Fibroblast of gingiva (primary cell): ENCODE measurements at regions not wholly inside any gene's neighbourhood (a gene's known extent, or its start where the extent isn't known, plus 50 kb on each side); places are given as distances from the start of the nearest gene placed in this dataset.
"Not testable (repeated sequence)": the region's sequence is repeated elsewhere in the genome, so short reads cannot be mapped to it uniquely, and the experiment has no call there.

Experiments used
- DNase-seq: peaks from one replicate; pipeline ENCODE4 v3.0.0-alpha.2; 2011; ENCODE audit warnings: low read depth

DNA sequence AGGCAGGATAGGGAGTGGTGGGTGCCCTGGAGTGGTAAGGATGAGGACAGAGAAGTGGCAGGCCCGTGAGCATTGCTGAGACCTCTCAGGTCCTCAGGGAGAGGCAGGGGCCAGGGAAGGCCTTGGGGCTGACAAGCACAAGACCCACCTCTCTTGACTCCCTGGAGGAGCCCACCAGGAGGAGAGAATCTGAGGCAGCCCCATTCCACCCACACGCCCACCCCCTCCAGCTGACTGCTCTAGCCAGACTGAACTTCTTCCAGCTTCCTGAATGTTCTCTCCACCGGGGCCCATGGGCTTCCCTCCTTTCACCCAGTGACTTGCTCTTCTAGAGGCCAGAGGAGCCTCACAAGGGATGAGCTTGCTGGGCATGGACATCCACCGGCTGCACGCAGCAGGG, 1403.0 kb downstream of the BRD1 start:
- DNase-seq: no peak

DNA sequence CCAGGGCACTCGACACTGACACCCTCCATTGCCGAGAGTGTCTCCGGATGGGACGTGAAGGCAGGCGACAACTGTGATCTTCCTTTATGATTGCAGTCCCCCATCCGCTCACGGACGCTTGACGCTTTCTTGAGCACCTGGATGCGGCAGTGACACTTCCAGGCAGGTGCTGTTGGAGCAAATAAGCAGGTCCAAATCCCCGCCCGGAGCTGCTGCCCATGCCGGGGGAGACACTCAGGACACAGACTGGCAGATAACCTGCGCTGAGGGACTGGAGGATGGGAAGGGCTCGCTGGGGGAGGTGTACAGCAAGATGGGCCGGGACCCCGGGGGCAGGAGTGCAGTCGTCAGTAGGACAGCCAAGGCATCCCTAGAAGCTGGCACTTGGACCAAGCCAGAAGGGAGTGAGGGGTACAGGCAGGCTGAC, 1403.5 kb downstream of the BRD1 start:
- no peak for DNase-seq

DNA sequence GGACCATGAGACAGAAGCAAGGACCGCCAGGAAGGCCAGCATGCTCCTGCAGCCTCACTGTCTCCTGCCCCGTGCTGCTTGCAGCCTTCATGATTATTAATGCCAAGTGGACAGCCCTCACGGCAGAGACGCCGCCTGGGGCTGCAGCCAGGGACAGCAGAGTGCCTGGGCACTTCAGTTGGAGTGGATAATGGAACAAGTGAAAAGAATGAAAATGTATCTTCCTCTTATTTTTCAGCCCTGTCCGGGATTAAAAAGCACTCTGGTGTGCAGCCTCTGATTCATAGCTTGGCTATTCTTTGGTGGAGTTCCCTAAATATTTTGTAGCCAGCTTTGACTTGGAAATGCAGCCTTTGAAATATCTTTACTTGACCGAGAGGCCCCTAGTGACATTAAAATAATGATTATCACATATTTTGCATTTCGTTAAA, 1404.2 kb downstream of the BRD1 start:
- no peak for DNase-seq

DNA sequence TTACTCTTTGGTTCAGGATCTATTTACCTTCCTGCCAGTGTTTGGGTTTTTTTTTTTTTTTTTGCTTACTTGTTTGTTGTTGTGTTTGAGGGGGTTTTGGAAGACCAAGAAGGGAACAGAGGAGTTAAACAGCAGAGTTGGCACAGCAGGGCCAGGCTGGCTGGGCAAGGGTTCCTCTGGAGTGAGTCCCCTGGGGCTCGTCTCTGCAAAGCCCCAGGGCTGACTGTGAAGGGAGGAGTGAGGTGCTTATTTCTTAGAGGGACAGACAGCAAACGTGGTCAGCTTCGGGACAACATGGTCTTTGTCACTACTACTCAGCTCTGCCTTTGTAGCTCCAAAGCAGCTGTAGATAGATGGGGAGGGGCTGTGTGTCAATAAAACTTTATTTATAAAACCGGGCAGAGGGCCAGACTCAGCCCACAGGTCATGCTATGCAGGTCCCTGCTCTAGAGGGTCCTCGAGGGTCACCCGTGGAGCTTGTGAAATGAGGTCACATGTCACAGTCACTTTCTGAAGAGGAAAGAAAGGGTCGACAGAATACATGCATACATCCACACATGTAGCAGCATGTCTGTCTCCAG, 1404.7 kb downstream of the BRD1 start:
- no peak for DNase-seq

DNA sequence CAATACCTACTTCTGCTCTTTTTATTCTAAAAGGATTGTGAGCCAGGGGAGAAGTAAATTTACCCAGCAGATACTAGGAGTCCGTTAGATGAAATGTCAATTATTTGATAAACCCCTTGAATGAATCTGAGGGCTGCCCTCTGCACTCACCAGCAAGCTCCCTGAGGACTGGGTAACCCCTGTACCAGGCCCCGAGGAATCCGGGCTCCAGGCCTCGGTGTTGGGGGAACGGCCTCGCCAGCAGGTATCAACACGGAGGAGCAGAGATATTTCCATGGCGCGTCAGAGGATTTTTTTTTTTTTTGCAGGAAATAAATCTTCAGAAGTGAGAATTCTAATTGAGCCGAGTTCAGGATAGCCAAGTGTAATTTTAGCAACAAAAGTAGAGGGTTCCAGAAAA, 1408.8 kb downstream of the BRD1 start:
- no peak for DNase-seq

DNA sequence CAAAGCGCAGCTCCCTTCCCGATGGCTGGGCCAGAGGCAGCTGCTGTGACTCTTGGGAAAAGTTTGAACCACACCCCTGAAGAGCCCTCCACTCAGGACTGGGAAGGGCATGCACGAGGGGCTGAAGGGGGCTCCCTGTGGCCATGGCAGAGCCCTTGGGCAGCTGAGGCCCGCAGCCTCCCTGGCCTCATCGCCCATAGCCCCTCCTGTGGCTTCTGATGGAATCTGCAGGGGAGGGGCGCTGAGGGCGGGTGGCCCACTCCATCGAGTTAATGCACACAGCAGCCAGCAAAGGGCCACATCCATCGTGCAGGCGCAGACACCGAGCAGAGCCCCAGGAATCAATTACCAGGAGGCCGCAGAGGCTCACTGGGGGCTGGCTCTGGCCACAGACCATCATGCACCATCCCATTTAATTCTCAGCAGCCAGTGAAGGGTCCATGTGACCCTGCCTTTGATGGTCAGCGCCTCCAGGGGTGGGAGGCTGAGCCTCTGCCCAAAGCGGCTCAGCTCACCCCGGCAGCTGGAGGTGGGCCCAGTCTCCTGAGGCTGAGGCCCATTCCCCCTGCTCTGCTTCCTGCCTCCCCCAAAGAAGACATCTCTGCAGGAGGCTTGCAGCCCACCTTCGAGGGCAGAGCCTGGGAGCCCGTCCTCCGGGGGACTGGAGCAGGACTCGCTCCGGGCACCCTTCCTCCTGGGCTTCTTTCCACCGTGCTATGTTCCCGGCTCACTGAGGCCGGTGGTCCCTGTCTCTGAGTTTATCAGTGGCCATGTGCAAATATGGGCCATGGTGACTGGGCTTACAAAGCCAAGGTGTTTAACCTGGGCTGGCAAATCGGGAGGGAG, 1410.2 kb downstream of the BRD1 start:
- no peak for DNase-seq

DNA sequence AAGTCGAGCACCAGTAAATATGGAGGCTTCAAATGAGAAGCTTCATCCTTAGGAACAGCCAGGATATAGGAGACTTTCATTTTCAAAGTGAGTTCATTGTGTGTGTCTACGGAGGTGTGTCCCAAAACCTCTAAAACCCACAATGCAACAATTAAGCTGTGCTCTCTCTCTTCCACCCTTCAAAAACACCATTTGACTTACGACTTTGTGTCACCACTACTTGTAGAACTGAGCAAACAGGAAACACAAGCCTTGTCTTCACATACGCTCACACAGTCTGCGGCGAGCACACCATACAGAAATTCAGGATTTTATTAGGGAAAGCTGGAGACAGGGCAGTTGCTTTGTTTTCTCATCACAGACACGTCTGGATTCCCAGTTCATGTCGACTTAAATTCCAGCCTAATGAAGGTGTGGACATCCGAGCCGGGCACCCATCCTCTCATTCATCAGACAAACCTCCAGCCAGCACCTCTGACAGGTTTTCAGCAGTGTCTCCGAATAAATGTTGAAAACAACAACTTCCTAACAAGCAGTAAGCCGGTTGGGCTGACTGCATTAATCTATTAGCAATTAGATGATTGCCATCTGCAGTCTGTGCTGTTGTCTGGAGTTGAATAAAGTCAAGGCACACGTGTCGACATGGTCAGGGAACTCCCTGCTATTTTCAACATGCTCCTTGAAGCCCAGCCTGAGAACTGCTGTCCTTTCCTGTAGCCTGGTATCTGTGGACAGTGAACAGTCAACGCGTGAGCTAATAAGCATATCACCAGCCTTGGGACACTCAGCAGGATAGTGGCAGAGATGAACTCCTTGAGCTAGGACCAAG, 1411.1 kb downstream of the BRD1 start:
- DNase-seq: no peak

DNA sequence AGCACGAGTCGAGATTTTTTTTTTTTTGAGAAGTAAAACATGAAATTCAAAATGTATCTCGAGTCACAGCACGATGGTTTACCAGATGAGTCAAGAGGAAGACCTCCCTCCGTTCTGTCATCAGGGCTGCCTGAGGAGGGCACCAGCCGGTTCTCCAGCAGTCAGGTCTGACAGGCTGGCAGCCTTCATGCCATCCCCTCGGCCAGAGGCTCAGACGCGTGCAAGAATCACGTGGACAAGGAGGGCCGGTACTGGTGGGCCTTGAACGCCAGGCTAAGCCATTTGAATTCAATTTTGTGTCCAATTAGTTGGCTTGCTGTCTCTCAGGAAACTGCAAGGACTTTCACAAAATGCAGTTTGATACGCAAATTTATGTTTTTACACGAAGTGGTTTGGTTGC, 1412.2 kb downstream of the BRD1 start:
- no peak for DNase-seq

DNA sequence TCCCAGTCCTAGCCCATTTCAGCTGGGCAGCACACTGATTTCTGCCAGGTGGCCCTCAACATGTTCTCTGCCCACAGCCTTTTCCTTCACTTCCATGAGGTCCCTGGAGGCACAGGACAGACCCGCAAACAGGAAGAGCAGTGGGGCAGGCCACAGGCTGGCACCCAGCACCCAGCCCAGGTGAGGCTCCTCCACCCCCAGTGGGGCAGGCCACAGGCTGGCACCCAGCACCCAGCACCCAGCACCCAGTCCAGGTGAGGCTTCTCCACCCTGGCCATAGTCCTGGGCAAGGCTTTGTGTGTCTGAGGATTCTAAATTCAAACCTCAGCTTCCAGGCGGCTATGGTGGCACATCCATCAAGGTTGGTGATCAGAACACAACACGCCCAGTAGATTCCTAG, 1413.0 kb downstream of the BRD1 start:
- DNase-seq: no peak

DNA sequence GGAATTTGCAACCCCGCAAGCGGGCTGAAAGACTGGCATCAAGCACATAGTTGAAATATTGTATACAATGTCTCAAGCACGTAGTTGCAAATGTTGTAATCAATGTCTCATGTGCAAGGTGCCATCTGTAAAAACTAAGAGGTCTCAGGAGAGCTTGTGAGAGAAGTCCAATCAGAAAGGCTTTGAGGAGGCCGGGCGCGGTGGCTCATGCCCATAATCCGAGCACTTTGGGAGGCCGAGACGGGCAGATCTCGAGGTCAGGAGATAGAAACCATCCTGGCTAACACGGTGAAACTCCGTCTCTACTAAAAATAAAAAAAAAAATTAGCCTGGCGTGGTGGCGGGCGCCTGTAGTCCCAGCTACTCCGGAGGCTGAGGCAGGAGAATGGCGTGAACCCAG, 1414.7 kb downstream of the BRD1 start:
- DNase-seq: not testable (repeated sequence)

DNA sequence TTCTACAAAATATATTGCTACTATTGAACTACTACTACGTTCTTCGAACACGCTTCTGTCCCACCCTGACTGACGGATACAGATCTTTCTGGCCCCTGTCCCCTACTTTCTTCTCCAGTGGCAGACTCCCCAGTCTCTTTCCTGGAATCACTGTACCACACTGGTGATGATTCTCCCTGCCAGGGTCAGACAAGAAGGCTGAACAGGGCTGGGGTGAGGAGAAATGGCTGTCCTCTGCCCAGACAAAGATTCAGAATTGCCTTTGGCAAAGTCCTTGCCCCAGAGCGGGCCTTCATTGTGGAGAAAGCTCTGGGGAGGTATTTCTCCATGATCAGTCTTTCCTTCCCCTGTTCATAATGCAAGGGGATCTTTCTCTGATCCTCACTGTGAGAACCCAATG, 1417.1 kb downstream of the BRD1 start:
- DNase-seq: no peak

DNA sequence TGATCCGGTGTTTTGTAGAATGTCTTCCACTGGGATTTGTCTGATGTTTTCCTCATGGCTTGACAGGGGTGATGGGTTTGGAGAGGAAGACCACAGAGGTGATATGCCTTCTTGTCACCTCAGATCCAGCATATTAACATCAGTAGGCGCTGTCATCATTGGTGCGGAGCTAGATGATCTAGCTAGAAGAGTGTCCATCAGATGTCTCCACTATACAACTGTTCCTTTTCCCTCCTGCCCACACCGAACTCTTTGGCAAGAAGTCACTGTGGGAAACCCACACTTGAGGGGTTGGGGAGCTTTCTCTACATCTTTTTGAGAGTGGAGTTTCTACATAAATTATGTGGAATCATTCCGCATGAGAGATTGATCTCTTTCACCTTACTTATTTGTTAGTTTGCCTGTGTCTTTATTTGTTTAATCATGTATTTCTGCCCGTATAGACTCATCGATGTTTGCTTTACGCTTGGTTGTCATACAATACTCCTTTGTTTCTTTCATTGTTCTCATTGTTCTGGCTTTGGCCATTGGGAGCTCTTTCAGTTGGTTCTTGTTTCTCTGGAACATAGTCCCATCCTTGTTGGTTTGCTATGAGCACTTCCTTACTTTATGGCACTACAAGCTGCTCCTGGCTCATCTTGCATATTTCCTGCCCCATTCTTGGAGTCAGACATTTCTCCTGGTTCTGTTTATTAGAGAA, 1420.3 kb downstream of the BRD1 start:
- no peak for DNase-seq

DNA sequence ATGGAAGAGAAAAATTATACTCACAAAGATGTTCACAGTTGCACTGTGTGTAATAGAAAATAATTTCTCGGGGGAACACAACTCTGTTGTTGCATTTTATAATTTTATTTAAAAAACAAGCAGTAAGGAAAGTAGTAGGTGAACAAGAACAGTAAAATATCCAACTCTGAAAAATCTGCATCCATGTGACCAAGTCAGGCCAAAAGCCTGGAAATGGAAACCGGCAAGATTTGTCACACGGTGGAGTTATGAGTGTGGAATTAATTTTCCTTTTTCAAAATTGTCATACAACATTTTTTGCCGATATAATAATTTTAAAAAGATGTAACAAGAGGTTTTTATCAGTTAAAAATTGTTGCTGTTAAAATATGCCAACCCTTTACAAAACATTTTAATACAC, 1421.5 kb downstream of the BRD1 start:
- no peak for DNase-seq

DNA sequence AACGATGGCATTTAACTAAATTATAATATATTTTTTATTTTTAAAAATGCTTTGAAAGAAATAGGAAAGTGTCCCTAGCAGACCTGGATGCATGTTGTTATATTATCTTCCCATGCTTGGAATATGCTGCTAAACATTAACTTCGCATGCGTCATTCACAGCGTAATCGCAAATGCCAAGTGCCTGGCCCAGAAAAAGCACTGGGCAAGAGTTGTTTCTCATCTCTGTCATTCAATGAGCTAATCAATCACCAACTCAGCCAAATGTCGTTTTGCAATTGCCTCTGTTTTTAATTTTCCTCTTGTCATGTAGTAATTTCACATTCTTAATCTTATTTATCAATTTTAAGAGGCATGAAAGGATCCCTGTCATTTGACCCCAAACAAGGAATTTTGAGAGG, 1421.9 kb downstream of the BRD1 start:
- DNase-seq: no peak

DNA sequence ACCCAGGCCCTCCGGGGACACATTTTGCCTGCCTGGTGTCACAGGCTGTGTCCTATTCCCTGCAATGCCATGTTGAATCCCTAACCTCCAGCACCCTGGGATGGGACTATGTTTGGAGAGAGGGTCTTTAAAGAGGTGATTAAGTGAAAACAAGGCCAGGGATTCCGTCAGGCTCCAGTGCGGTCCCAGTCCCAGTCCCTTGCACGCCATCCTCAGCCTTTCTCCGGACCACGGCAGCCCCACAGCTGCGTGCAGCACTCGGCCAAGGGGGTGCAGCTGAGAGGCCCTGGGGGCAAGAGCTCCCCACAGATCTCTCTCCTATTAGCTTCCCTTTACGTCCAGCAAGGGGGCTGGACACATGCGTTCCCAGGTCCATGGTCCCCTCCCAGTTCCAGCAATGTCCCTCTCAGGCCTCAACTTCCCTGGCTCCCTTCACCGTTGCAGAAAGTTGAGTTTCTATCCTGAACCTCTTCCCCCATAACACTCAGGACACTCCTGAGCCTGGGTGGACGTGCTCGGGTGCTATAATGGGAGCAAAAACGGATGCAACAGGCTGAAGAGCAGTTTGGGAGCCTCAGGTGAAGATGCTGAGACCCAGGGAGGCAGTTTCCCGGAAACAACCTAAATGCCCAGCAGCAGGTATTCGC, 1422.7 kb downstream of the BRD1 start:
- no peak for DNase-seq

DNA sequence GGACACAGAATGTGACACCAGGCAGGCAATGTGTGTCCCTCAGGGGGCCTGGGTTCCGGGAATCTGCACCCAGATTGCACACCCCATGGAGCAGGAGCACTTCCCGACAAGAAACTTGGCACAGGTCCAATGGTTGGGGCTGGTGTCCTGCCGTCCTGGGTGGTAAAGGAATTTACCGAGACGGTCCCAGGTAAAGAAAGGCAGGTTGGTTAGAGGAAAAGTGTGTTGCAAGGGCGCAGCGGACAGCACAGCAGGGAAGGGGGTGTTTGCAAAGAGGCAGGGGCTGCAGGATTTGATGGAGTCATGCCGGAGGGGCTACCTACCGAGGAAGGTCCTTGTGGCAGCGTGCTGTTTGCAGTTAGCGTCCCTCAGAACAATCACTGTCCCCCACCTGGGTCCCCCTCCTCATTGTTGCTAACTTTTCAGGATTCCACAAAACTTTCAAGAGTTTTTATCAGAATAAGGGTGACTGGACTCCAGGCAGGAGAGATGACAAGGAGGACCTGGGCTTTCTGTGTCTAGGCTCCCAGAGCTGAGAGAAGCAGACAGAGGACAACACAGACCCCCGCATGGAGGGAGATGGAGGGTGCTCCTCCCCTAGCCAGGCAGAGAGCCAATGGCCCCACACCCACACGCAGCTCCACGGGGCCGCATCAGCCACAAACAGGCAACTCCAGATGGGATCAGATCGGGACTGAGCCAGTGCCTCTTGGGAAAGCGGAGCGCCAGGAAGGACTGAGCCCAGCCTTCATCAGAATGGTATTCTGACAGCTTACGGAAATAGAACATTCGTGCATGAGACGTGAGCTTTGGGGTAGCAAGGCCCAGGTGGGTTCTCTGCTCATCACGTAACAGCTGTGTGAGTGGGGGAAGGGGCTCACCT, 1423.9 kb downstream of the BRD1 start:
- DNase-seq: no peak

DNA sequence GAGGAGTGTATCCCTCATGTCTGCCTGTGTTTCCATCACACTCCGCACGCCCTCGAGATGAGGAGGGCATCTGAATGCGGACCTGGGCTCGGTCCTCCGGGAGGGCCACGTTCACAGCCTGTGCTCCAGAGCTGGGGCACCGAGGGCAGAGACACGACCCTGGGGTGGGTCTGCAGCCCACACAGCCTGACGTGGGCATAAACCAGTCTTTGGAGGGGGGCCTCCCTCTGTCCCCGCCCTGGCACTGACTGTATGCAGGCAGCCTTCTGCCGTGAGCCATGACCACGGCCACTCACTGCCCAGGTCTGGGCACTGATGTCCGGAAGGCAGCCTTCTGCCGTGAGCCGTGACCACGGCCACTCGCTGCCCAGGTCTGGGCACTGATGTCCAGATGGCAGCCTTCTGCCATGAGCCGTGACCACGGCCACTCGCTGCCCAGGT, 1425.1 kb downstream of the BRD1 start:
- no peak for DNase-seq

DNA sequence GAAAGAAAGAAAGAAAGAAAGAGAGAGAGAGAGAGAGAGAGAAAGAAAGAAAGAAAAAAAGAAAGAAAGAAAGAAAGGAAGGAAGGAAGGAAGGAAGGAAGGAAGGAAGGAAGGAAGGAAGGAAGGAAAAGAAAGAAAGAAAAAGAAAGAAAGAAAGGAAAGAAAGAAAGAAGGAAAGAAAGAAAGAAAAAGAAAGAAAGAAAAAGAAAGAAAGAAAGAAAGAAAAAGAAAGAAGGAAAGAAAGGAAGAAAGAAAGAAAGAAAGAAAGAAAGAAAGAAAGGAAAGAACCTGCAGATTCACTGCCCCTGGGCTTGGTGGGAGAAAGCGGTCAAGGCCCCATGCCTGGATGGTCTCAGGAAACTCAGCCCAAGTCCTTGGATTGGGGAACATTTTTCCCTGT, 1426.2 kb downstream of the BRD1 start:
- not testable (repeated sequence) for DNase-seq

DNA sequence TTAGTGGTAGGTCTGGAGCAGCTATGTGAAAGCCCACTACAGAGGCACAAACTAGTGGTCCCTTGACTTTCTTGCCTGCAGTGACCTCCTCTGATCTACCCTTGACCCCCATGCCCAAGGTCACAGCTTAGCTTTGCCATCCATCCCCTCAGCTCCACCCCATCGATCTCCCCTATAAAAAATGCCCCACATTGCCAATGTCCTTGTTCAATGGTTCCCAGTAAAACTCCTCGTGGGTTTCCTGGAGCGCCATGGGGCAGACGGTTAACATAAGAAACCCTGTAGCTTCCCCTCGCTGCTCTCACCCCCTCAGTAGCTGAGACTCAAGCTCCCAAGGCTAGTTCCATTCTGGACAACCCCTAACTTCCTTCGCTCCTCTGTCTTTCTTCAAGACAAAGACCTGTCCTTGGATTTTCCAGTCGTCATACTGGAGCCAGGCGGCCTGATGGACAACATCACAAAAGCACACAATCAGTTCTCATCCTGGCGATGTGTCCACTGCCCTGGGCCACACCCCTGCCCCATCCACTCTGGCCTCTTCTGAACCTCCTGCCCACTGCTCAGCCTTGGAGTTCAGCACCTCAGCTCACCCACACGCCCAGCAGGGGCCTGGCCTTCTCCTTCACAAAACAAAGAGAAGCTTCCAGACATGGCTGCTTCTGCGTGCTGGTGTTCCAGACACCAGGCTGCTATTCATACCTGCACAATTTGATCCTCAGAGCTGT, 1429.3 kb downstream of the BRD1 start:
- no peak for DNase-seq
